HepG2 (cell line): ENCODE measurements at regions not wholly inside any gene's neighbourhood (a gene's known extent, or its start where the extent isn't known, plus 50 kb on each side); places are given as distances from the start of the nearest gene placed in this dataset.
A peak's percentile ranks its signal among the peaks of the same experiment; 100 is the strongest.

Experiments used
- CENPT ChIP-seq: sonication (generic); formaldehyde crosslinking; IDR thresholded peaks from 2 replicates; pipeline ENCODE4 v1.8.0; 2022; ENCODE audit warnings: low read depth, mild to moderate bottlenecking, moderate library complexity, missing genetic modification reagents
- ELF4 ChIP-seq: sonication (generic); formaldehyde crosslinking; IDR thresholded peaks from 2 replicates; pipeline ENCODE4 v1.5.0; 2020; ENCODE audit warnings: missing genetic modification reagents, mild to moderate bottlenecking, moderate library complexity, borderline replicate concordance
- HNRNPK ChIP-seq: fragments of 200-400 bp; formaldehyde crosslinking; IDR thresholded peaks from 2 replicates; pipeline ENCODE4 v1.6.1; 2018; ENCODE audit warnings: low read length, low read depth, moderate library complexity, mild to moderate bottlenecking; ENCODE audit not compliant: poor library complexity, severe bottlenecking
- JARID2 ChIP-seq: sonication (generic); formaldehyde crosslinking; IDR thresholded peaks from 2 replicates; pipeline ENCODE4 v1.8.1; 2023; ENCODE audit warnings: missing genetic modification reagents, inconsistent platforms; ENCODE audit not compliant: insufficient replicate concordance
- KDM5A ChIP-seq: fragments of 200-600 bp; sonication (generic); IDR thresholded peaks from 2 replicates; pipeline ENCODE4 v1.7.0; 2018; ENCODE audit warnings: antibody characterized with exemption, mild to moderate bottlenecking, low read length, borderline replicate concordance
- NAIF1 ChIP-seq: sonication (generic); formaldehyde crosslinking; IDR thresholded peaks from 2 replicates; pipeline ENCODE4 v1.5.0; 2020; ENCODE audit warnings: mild to moderate bottlenecking, missing genetic modification reagents, borderline replicate concordance
- NCOA2 ChIP-seq: sonication (generic); formaldehyde crosslinking; IDR thresholded peaks from 2 replicates; pipeline ENCODE4 v1.8.0; 2022; ENCODE audit warnings: inconsistent platforms
- NCOA5 ChIP-seq: sonication (generic); formaldehyde crosslinking; IDR thresholded peaks from 2 replicates; pipeline ENCODE4 v1.4.0; 2020; ENCODE audit warnings: missing genetic modification reagents
- NKX3-1 ChIP-seq: sonication (generic); formaldehyde crosslinking; IDR thresholded peaks from 2 replicates; pipeline ENCODE4 v1.5.0; 2020; ENCODE audit warnings: missing genetic modification reagents
- POLR2AphosphoS5 ChIP-seq: IDR thresholded peaks from 2 replicates; pipeline ENCODE4 v1.6.1; 2012; ENCODE audit warnings: low read depth, low read length
- RFX3 ChIP-seq: IDR thresholded peaks from 2 replicates; pipeline ENCODE4 v1.6.1; 2016; ENCODE audit warnings: missing biosample characterization, missing genetic modification reagents
- THAP11 ChIP-seq: IDR thresholded peaks from 2 replicates; pipeline ENCODE4 v1.6.1; 2016; ENCODE audit warnings: missing biosample characterization, missing genetic modification reagents
- TP53 ChIP-seq: sonication (generic); formaldehyde crosslinking; conservative IDR thresholded peaks from 2 replicates; pipeline ENCODE4 v1.4.0; 2020; ENCODE audit warnings: missing genetic modification reagents
- ZBTB3 ChIP-seq: sonication (generic); formaldehyde crosslinking; IDR thresholded peaks from 2 replicates; pipeline ENCODE4 v1.4.0; 2020; ENCODE audit warnings: low read depth, mild to moderate bottlenecking, moderate library complexity, missing genetic modification reagents, borderline replicate concordance
- ZNF234 ChIP-seq: sonication (generic); formaldehyde crosslinking; conservative IDR thresholded peaks from 2 replicates; pipeline ENCODE4 v1.5.1; 2020; ENCODE audit warnings: mild to moderate bottlenecking, missing genetic modification reagents
- ZNF670 ChIP-seq: sonication (generic); formaldehyde crosslinking; IDR thresholded peaks from 2 replicates; pipeline ENCODE4 v1.8.0; 2022; ENCODE audit warnings: mild to moderate bottlenecking, missing genetic modification reagents, borderline replicate concordance
- TF ChIP-seq, protein P1 (sequence below): sonication (generic); formaldehyde crosslinking; IDR thresholded peaks from 2 replicates; pipeline ENCODE4 v1.4.0; 2020; ENCODE audit warnings: missing genetic modification reagents, borderline replicate concordance
- TF ChIP-seq, protein P2 (sequence below): sonication (generic); formaldehyde crosslinking; IDR thresholded peaks from 2 replicates; pipeline ENCODE4 v1.5.1; 2020; ENCODE audit warnings: missing genetic modification reagents, mild to moderate bottlenecking, borderline replicate concordance
- TF ChIP-seq, protein P3 (sequence below): sonication (generic); formaldehyde crosslinking; IDR thresholded peaks from 2 replicates; pipeline ENCODE4 v1.8.0; 2022; ENCODE audit warnings: missing genetic modification reagents, mild to moderate bottlenecking, moderate library complexity, borderline replicate concordance
- TF ChIP-seq, protein P4 (sequence below): sonication (generic); formaldehyde crosslinking; IDR thresholded peaks from 2 replicates; pipeline ENCODE4 v1.4.0; 2020; ENCODE audit warnings: missing genetic modification reagents

DNA sequence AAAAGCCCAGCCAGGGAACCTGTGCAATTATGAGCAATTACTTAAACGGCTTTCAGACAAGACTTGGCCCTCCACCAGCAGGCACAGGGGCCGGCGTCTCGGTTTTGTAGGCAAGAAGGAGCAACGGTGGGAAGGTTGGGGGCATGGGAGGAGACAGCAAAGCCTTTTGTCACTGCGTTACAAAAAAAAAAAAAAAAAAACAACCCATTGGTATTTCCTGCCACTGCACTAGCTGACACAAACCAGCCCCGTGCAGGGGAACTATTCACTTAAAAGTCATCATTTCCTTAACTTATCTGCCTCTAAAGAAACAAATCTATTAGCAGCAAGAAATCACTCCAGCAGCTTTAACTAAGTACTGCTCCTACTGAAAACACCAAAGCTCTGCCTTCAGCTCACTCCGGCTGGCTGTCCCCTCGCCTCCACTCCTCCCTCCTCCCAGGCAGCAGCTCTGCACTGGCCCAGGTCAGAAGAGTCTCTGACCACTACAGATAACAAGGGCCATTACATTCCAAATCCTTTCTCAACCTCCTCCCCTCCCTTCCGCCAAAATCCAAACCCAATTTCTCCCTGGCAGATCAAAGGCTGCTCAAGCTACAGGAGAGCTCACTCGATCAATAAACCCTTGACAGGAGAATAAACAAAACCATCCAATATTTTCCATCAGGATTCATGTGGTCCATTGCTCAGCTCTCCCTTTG lies 105.2 kb upstream of the CDKN3 start (continued):
- TF ChIP-seq, protein P1, sequence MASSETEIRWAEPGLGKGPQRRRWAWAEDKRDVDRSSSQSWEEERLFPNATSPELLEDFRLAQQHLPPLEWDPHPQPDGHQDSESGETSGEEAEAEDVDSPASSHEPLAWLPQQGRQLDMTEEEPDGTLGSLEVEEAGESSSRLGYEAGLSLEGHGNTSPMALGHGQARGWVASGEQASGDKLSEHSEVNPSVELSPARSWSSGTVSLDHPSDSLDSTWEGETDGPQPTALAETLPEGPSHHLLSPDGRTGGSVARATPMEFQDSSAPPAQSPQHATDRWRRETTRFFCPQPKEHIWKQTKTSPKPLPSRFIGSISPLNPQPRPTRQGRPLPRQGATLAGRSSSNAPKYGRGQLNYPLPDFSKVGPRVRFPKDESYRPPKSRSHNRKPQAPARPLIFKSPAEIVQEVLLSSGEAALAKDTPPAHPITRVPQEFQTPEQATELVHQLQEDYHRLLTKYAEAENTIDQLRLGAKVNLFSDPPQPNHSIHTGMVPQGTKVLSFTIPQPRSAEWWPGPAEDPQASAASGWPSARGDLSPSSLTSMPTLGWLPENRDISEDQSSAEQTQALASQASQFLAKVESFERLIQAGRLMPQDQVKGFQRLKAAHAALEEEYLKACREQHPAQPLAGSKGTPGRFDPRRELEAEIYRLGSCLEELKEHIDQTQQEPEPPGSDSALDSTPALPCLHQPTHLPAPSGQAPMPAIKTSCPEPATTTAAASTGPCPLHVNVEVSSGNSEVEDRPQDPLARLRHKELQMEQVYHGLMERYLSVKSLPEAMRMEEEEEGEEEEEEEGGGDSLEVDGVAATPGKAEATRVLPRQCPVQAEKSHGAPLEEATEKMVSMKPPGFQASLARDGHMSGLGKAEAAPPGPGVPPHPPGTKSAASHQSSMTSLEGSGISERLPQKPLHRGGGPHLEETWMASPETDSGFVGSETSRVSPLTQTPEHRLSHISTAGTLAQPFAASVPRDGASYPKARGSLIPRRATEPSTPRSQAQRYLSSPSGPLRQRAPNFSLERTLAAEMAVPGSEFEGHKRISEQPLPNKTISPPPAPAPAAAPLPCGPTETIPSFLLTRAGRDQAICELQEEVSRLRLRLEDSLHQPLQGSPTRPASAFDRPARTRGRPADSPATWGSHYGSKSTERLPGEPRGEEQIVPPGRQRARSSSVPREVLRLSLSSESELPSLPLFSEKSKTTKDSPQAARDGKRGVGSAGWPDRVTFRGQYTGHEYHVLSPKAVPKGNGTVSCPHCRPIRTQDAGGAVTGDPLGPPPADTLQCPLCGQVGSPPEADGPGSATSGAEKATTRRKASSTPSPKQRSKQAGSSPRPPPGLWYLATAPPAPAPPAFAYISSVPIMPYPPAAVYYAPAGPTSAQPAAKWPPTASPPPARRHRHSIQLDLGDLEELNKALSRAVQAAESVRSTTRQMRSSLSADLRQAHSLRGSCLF (CRISPR knock-in tag) = no peak
- TF ChIP-seq NAIF1 (CRISPR knock-in tag) (no peak), ZBTB3 (CRISPR knock-in tag) (no peak), THAP11 (CRISPR knock-in tag) (peak; percentile 59), KDM5A (no peak), NKX3-1 (CRISPR knock-in tag) (no peak), NCOA5 (CRISPR knock-in tag) (no peak), ZNF670 (CRISPR knock-in tag) (no peak), ZNF234 (CRISPR knock-in tag) (no peak), ELF4 (CRISPR knock-in tag) (no peak), POLR2AphosphoS5 (no peak), RFX3 (CRISPR knock-in tag) (no peak), CENPT (no peak), NCOA2 (peak; percentile 92), HNRNPK (no peak), JARID2 (CRISPR knock-in tag) (no peak), TP53 (no peak)
- TF ChIP-seq, protein P2, sequence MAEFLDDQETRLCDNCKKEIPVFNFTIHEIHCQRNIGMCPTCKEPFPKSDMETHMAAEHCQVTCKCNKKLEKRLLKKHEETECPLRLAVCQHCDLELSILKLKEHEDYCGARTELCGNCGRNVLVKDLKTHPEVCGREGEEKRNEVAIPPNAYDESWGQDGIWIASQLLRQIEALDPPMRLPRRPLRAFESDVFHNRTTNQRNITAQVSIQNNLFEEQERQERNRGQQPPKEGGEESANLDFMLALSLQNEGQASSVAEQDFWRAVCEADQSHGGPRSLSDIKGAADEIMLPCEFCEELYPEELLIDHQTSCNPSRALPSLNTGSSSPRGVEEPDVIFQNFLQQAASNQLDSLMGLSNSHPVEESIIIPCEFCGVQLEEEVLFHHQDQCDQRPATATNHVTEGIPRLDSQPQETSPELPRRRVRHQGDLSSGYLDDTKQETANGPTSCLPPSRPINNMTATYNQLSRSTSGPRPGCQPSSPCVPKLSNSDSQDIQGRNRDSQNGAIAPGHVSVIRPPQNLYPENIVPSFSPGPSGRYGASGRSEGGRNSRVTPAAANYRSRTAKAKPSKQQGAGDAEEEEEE (CRISPR knock-in tag) = no peak
- TF ChIP-seq, protein P3, sequence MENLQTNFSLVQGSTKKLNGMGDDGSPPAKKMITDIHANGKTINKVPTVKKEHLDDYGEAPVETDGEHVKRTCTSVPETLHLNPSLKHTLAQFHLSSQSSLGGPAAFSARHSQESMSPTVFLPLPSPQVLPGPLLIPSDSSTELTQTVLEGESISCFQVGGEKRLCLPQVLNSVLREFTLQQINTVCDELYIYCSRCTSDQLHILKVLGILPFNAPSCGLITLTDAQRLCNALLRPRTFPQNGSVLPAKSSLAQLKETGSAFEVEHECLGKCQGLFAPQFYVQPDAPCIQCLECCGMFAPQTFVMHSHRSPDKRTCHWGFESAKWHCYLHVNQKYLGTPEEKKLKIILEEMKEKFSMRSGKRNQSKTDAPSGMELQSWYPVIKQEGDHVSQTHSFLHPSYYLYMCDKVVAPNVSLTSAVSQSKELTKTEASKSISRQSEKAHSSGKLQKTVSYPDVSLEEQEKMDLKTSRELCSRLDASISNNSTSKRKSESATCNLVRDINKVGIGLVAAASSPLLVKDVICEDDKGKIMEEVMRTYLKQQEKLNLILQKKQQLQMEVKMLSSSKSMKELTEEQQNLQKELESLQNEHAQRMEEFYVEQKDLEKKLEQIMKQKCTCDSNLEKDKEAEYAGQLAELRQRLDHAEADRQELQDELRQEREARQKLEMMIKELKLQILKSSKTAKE (CRISPR knock-in tag) = no peak; the same call in 1 of the 2 replicates
- TF ChIP-seq, protein P4, sequence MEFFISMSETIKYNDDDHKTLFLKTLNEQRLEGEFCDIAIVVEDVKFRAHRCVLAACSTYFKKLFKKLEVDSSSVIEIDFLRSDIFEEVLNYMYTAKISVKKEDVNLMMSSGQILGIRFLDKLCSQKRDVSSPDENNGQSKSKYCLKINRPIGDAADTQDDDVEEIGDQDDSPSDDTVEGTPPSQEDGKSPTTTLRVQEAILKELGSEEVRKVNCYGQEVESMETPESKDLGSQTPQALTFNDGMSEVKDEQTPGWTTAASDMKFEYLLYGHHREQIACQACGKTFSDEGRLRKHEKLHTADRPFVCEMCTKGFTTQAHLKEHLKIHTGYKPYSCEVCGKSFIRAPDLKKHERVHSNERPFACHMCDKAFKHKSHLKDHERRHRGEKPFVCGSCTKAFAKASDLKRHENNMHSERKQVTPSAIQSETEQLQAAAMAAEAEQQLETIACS (CRISPR knock-in tag) = no peak
